IPS DF 4.7 (cell line): ENCODE measurements at regions not wholly inside any gene's neighbourhood (a gene's known extent, or its start where the extent isn't known, plus 50 kb on each side); places are given as distances from the start of the nearest gene placed in this dataset.

Experiments used
- DNase-seq: peaks from one replicate; pipeline ENCODE4 v3.0.0-alpha.2; 2013; ENCODE audit warnings: low spot score; ENCODE audit errors: extremely low read depth

DNA sequence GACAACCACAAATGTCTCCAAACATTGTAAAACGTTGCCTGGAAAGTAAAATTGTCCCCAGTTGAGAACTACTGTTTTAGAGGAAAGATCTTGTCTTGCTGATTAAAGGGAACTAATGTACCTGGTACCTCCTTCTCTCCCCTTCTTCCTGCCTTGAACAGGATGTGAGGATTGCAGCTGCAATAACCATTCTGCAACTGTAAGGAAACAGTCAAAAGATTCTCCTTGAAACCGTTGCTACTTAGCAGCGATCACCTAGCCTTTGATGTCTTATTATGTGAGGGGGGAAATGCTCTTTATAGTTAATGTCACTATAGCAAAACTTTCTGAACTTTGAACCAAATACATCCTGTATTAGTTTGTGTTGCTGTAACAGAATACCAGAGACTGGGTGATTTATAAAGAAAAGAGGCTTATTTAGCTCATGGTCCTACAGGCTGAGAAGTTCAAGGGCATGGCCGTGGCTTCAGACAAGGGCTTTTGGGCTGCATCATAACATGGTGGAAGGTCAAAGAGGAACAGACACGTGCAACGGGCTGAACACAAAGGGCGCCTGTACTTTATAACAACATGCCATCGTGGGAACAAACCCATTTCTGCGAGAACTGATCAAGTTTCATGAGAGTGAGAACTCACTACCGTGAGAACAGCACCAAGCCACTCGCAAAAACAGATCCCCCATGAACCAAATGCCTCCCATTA is 54.2 kb upstream of the PARD3 start:
- no peak for DNase-seq

DNA sequence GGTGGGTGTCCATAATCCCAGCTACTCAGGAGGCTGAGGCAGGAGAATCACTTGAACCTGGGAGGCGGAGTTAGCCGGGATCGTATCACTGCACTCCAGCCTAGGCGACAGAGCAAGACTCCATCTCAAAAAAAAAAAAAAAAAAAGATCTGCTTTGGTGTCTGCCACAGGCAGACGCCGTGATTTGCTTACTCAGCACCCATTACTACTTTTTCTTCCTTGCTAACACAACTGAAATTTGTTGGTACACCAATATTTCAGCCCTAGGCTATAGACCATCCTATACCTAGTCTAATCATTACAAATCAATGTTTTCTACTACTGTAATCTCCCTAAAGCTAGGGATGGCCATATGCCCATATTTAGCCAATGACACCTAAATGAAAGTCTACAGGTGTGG is 53.5 kb upstream of the PARD3 start:
- no peak for DNase-seq

DNA sequence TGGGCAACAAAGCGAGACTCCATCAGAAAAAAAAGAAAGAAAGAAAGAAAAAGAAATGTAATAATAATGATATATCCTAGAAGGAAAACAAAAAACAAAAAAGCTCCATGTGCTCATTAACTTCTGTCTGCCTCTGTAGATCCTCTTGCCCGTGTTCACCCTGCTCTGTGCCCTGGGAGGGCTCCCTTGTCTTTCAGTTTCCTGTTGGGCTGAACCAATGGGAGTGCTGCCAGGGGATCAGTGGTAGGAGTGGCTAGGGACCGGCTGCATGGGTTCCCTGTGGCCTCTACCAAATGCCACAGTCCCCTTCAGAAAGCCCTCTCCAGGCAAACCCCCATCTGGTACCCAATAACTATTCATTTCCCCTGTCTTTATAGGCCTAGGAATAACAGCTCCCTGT is 51.8 kb upstream of the PARD3 start:
- peak; percentile 5 for DNase-seq
